ENCODE measurements at regions not wholly inside any gene's neighbourhood (a gene's known extent, or its start where the extent isn't known, plus 50 kb on each side); places are given as distances from the start of the nearest gene placed in this dataset.

DNA sequence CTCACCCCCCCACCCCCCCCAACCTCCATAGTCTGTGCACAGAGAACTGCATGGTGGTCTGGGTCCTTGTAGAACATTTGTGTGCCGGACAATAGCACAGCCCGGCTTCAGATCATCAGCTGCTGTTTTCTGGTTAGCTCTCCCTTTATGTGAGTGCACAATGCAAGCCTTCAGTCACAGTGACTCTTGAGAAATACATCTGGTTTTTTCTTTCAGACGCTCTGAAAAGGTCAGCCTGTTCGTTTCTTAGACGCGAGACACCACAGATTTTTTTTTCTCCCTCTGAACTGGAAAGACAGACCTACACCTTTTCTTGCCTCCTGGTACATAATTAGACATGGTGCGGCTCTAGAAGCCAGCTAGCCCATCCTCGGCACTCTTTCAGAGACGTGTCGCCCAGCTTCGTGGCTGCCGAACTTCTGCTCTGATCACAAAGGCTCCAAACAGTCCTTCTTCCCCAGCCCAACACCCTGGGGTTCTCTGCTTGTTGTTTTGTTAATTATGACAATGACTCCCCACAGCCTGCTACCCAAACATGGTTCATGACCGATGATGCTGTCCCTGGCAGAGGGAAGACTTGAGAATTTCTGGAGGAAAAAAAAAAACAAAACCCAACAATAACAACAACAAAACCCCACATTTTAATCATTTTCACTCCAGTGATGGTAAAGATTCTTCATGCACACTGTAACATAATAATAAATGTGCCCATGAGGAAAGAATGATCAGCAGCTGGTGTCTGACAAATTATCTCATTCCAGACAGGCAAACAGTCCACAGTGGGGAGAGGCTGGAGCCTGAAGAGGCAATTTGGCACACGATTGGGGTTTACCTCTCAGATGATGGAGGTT lies 241.4 kb upstream of the ZNF462 start:
- TF ChIP-seq, protein P1, sequence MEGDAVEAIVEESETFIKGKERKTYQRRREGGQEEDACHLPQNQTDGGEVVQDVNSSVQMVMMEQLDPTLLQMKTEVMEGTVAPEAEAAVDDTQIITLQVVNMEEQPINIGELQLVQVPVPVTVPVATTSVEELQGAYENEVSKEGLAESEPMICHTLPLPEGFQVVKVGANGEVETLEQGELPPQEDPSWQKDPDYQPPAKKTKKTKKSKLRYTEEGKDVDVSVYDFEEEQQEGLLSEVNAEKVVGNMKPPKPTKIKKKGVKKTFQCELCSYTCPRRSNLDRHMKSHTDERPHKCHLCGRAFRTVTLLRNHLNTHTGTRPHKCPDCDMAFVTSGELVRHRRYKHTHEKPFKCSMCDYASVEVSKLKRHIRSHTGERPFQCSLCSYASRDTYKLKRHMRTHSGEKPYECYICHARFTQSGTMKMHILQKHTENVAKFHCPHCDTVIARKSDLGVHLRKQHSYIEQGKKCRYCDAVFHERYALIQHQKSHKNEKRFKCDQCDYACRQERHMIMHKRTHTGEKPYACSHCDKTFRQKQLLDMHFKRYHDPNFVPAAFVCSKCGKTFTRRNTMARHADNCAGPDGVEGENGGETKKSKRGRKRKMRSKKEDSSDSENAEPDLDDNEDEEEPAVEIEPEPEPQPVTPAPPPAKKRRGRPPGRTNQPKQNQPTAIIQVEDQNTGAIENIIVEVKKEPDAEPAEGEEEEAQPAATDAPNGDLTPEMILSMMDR (optimal IDR thresholded peaks at IDR 0.05 in 1 of 3, IDR thresholded peaks at IDR 0.05 in 1 of 3, conservative IDR thresholded peaks at IDR 0.05 in 1 of 3; ENCODE audit: extremely low read depth in 1 of 3, insufficient read depth in 2 of 3, low read length in 3 of 3) = no peak
- TF ChIP-seq EZH2 (IDR thresholded peaks at IDR 0.05; ENCODE audit: low read length) = no peak
